AML-193 (cell line): ENCODE measurements at regions not wholly inside any gene's neighbourhood (a gene's known extent, or its start where the extent isn't known, plus 50 kb on each side); places are given as distances from the start of the nearest gene placed in this dataset.

Experiments used
- DNase-seq, 2 experiments: peaks; one replicate each; lab custom pipeline; 2025; lab: John Stamatoyannopoulos, UW

DNA sequence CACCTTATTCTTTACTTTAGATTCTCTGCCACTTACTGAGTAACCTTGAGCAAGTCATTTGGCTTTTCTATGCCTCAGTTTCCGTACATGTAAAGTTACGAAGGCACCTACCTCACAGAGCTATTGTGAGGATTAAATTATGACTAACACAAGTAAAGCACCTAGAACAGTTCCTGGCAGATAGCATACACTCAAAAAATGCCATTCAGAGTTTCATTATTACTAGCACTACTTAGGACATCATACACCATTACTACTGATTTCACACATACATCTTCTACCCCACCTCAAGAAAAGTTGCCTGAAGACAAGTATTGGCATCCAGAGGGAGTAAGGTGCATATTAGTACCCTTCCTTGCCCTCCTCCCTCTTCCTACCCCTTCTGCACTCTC lies 107.8 kb downstream of the OGFRL1 start:
- DNase-seq: no peak

DNA sequence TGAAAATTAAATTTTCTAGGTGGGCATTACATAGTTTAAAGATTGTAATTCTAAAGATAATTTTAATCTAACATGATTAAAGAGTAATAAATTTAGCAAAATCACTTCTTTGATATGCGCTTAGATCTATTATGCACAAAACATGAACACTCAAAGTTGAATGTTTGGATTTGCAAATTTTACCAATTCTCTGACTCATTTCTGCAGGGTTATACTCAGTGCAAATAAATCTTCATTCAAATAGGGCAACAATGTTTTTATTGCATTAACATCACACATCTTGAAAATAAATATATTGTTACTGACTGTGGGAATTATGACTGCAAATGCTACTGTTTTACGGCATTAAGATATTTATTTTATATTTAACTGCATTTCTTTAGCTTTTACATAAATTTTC lies 110.7 kb downstream of the OGFRL1 start:
- DNase-seq: no peak

DNA sequence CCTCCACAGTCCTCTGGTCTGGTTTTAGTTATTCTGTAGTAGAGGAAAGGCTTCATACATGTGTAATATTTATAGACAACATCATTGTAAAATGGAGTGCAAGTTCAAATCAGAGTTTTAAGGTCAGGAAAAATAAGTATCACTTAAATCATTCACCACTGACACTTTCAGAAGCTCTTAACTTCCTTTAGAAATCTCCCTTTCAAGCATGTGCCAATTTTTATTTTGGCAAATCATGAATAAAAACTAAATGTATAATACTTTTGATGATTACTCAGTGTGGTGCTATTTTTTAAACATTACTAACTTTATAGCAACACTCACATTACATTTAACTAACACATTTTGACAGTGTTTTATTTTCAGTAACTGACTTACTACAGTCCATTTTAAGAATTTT lies 112.2 kb downstream of the OGFRL1 start:
- DNase-seq: no peak

- DNase-seq: no peak
These were observed 113.5 kb downstream of the OGFRL1 start for GRCh38 chr6:71402096-71402495.

GRCh38 chr6:71403422-71404134 lies 115.0 kb downstream of the OGFRL1 start:
- DNase-seq: no peak

DNA sequence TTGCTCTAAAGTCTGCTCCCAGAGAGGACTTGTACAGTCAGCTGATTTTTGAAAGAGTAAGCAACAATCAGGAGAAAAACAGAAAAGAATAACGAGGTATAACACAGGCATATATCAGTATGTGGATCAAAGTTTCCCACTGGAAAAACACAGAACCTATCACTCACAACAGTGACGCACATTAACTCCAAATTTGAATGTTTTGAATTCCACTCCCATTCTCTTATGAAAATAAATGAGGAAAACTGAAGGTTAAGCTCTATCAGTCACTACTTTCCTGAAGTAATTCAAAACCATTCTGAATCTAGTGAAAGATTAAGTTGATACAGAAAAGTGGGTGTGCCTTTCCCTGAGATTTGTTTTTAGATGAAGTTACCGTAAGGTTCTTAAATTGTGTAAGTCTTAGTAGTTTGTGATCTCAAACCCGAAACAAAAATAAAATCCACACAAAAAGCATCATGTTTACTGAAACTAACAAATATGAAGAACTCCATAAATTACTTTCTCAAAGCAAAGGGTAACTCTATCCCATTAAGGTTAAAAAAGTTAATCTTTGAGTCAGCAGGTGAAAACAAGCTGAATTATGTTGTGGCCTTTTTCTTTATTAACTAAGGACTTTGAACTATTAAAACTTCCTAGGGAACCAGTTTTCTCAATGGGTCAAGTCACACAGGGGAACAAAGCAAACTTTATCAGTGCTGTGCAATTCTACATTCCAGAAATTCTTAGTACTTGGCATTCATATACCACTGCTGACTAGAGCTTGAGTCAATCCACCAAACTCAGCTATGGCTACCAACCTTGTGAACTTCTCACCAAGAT lies 115.7 kb downstream of the OGFRL1 start:
- DNase-seq: no peak

GRCh38 chr6:71404967-71405278 lies 116.3 kb downstream of the OGFRL1 start:
- DNase-seq: no peak

DNA sequence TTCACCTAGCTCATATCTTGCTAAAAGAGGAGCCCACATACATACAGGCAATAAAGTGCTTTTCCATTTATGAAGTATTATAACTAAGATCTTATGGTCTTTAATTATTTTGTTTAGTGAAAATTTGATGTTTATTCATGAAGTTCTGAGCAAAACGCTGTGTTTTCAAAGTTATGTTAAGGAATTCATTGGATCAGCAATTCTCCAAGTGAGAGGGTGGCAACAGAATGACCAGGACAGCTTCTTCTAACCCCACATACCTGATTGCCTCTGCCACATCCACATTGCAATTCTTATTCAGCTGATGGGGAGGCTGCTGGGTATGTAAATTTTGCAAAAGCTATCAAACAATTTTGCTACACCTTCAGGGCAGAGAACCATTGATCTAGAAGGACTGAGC lies 116.8 kb downstream of the OGFRL1 start:
- DNase-seq: no peak

GRCh38 chr6:71406865-71407860 lies 118.6 kb downstream of the OGFRL1 start:
- no peak for DNase-seq

GRCh38 chr6:71408787-71409723 lies 120.4 kb downstream of the OGFRL1 start:
- DNase-seq: no peak

GRCh38 chr6:71410164-71410566 lies 121.6 kb downstream of the OGFRL1 start:
- DNase-seq: no peak

DNA sequence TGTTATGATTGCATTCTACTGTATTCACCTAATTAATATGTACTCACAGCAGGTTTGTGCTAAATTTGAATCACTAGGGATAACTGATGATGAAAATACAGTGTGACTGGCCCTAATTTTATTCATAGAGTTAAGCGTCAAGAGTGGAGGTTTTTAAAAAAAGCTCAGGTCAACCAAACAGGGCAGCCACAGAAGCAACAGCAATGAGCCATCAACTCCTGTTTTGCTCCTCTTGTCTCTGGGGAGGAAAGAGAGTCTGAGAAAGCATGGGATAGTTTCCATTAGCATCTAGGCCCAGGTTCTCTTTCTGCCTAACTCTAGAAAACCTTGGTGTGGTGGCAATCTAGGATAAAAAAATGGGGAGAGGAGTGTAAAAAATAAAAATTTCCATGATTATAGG lies 122.1 kb downstream of the OGFRL1 start:
- no peak for DNase-seq

DNA sequence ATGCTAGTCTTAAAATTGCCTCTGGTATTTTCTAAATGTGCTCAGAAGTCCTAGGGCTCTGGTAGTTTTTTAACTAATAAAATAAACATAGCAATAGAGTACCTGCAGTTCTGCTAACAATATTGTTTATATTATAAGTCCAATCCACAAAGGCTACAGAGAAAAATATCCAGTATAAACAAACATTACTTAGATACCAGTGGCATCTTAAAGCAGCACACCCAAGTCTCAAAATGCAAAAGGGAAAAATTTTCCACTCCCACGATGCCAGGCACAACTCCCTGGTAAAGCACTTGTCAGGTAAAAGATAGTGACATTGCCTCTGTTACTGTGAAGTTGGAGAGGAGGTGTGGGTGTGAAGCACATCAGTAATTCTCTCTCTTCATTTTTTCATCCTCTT lies 123.3 kb downstream of the OGFRL1 start:
- no peak for DNase-seq

GRCh38 chr6:71412559-71413140 lies 124.0 kb downstream of the OGFRL1 start:
- DNase-seq: no peak

DNA sequence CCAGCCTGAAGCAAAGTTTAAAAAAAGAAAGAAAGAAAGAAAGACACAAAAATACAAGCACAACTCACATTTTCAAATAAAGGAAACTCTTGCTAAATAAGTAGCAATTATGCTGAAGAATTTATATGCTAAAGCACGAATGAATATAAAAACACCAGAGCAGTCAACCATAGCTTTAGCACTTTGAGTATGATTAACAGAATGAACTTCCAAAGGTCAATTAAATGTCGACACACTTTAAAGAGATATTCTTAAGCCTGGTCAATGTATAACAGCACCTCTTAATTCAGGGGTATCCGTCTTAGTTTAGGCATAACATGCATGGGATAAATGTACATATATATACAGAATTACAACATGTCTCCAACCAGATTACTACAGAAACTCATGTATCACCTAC lies 125.9 kb downstream of the OGFRL1 start:
- DNase-seq: no peak

- no peak for DNase-seq
These were observed 130.8 kb downstream of the OGFRL1 start for GRCh38 chr6:71419217-71420094.

- DNase-seq: no peak
These were observed 131.6 kb downstream of the OGFRL1 start for GRCh38 chr6:71420095-71420692.

DNA sequence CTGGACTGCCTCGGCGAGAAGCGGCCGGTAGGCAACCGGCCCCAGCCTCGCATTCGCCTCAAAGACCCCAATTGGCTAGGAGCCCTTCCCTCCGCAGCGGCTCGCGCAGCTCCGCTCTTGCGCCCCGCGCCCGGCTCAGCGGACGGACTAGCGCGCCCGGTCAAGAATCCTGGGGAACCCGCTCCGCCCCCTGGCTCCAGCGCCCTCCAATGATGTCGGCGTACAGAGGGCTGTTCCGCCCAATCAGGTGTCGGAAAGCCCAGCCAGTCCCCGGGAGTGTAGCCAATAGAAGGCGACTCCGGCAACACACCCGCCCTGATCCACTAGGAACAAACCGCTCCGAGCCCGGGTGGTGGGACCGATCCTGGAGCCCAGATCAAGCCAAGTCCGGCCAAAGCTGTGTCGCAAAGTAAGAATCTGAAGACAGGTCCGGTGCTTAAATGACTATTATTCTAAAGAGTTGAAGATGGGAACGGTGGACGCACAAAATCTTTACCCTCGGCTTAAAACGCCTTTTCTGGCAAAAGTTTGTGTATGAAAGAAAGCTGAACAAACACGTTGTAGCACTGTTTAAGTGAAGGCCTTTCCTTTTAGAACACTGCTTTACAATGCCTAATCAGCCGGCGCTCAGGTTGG lies 132.2 kb downstream of the OGFRL1 start:
- no peak for DNase-seq

- no peak for DNase-seq
These were observed 133.0 kb downstream of the OGFRL1 start for GRCh38 chr6:71421611-71422010.
